Activated T-cell treated with anti-CD3 and anti-CD28 coated beads, Interleukin-2, amount 50 U/mL, for 48 hours (primary cell): ENCODE measurements at regions not wholly inside any gene's neighbourhood (a gene's known extent, or its start where the extent isn't known, plus 50 kb on each side); places are given as distances from the start of the nearest gene placed in this dataset.

ENCODE experiments used
- DNase-seq, 2 experiments: peaks; one replicate each; pipeline ENCODE4 v3.0.0-alpha.2; 2020

DNA sequence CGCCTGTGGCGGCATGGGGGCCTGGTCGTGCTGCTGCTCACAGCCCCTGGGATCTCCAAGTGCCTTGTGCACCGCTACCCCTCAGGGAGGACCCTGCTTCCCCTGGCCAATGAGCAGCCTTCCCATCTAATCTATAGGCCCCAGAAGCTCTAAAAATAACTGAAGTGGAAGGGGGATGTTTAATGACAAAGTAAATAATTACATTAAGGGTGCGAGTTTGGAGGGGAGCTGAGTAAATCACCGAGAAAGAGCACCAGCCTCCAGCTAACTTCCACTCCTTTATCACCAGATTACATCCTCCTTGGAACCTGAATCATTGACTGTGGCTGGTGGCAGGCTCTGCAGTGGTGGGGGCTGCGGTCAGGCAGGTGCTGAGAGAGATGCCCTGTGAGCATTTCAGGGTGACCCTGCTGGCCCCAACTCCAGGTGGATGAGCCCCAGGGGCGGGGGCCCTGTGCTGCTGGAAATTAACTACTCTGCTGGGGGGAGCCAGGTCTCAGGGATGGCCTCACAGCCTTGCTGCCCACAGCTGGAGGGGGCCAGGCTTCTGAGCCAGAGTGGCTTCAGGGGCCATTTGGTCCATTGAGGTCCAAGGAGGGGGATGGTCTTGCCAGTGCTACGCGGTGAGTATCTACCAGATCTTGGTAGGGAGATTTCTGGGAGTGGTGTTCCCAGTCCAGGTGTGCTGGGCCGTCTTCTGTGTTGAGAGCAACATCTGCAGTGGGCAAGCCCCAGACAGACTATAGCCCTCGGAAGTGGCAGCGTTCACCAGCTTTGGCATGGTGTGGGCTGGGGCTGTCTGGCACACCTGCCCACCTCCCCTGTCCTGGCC is 74.2 kb downstream of the GLI2 start:
- no peak for DNase-seq

DNA sequence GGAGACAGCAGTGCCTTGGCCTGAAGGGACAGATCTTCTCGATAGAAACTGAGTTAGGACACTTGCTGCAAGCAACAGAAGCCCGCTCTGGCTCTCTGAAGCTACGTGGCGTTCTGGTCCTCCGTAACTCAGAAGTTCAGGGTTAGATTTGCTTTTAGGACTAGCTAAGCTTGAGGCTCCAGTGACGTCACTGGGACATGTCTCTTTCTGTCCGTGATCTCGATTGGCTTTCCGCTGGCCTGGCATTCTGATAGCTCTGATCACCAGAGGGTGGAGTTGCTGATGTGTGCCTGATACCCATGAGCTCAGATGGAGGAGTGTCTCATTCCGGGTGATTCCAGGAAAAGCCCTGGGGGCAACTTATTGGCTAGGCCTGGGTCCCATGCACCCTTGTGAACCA is 75.0 kb downstream of the GLI2 start:
- no peak for DNase-seq

DNA sequence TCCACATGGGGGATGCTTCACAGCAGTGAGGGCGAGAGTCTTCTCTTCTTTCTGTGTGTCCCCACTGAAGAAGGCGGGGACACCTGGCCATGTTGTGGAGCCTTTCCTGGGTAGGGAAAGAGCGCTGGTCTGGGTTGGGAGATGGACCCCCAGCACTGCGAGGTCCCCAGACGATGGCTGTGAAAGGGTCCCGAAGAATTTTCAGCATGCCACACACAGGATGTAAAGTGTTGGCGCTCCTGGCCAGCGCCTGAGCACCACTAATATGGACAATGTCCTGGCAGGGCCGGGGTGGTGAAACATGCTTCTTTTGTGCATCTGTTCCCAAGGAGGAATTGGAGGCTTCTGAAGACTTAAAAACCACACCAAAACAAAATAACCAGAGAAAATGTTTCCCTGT is 77.2 kb downstream of the GLI2 start:
- DNase-seq, result no peak

DNA sequence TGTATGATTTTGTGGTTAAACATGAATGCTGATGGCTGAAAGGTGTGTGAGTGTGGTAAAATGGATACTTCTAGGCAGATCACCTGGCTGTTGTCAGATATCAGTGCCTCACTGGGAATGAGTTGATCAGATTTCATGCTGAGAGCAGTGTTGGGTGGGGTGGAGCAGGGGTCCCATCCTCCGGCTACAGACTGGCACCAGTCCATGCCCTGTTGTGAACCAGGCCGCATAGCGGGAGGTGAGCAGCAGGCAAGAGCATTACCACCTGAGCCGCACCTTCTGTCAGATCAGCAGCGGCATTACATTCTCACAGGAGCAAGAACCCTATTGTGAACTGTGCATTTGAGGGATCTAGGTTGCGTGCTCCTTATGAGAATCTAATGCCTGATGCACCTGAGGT is 78.7 kb downstream of the GLI2 start:
- no peak for DNase-seq

DNA sequence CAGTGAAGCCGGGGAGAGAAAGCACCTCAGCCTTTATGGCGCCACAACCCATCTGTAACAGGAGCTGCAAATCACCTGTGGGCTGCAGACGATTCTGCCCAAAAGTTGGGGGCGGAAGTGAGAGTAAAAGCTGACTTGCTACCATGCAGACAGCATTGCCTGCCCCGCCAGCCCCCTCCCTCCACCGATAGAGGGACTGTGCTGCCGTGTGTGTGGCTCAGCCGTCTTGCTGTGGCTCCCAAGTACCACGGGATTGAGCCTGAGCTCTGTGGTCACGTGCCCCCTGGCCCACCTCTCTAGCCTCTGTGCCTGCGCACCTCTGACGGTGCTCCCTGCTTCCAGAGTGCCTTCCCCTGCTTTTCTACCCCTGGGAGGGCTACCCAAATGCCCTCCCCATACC is 79.6 kb downstream of the GLI2 start:
- no peak for DNase-seq

DNA sequence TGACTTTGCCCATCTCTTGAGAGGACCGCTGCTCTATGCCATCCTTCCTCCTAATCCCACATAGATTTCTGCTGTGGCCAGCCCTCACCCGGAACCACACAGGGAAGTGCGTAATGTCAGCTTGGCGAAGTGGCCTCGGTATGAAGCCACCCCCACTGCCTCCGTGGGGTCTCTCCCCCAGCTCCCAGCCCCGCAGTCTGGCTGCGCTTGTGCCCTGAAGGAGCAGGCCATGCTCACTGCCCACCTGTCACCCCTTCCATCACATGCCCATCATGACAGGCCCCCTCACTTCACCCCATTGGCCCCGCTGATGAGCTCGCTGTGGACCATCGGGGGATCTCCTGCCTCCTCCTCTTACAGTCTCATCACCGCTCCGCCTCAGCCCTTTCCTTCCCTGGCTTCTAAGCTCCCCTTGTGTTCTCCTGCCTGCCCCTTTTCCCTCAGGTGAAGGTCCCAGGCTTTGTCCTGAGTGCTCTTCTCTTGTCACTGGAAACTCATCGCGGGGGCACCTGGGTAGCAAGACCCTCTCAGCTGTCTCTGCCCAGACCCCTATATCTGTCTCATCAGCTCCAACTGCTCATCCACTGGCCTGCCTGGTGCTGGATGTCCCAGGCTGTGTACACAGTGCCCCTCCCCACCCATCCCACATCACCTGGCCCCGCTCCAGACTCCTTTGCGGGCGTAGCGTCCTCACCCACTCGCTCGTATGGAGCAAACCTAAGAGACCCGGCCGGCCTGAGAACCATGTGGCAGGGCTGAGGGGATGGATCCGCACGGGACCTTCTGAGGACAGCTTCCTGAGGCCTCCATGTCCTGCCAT is 81.7 kb downstream of the GLI2 start:
- DNase-seq, result no peak

DNA sequence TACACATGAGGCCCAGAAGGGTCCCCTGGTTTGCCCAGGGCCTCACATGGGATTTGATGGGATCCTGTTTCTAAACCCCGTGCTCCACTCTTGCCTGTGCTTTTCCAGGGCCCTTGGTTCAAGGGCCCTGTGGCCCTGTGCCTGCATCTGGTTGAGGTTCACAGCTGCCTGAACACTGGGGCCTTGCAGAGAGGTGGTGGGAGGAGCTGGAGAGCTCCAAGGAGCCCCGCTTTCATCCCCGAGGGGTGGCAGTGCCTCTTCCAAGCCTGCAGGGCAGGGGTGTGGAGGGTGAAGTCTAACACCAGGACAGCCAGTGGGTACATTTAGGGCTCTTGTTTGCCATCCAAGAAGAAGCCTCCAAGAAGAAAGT is 82.3 kb downstream of the GLI2 start:
- DNase-seq, result no peak

DNA sequence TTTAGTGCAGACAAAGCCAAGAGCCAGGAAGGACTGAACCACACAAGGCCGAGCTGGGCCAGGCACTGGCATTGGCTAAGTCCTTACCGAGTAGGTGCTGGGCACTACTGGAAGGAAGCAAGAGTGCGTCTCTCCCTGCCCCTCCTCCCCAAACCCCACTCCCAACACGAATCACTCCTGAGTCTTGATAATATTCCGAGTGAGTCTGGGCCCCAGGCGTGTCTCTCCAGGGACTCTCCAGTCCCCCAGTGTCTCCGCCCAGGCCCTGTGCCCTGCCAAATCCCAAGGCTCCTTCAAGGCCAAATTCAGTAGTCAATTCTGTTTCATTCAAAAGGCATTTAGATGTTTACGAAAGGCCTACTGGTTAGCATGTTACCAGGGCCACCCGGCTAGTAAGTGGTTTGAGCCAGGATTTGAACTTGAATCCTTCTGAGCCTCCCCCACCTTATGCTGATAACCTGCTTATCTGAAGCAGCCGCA is 82.8 kb downstream of the GLI2 start:
- DNase-seq, result no peak

DNA sequence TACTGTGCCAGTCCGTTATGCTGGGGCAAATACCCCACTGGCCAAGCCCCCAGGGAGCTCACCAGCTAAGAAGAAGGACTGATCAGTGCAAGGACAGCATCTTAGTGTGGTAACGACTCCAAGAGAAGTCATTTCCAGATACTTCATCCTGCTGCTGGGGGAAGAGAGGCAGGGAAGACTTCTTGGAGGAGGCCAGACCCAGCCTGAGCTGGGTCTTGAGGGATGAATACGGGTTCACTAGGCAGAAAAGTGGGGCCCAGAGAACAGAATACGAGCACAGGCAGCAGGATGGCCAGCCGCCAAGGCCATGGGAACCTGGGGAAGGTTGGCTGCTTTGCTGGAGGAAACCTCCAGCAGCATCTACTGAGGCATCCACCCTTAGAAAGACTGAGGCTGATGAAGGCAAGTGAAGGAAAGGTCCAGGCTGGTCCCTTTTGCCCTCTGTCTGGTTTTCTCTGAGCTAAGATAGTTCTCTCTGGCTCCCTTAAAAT is 84.1 kb downstream of the GLI2 start:
- DNase-seq, result no peak

DNA sequence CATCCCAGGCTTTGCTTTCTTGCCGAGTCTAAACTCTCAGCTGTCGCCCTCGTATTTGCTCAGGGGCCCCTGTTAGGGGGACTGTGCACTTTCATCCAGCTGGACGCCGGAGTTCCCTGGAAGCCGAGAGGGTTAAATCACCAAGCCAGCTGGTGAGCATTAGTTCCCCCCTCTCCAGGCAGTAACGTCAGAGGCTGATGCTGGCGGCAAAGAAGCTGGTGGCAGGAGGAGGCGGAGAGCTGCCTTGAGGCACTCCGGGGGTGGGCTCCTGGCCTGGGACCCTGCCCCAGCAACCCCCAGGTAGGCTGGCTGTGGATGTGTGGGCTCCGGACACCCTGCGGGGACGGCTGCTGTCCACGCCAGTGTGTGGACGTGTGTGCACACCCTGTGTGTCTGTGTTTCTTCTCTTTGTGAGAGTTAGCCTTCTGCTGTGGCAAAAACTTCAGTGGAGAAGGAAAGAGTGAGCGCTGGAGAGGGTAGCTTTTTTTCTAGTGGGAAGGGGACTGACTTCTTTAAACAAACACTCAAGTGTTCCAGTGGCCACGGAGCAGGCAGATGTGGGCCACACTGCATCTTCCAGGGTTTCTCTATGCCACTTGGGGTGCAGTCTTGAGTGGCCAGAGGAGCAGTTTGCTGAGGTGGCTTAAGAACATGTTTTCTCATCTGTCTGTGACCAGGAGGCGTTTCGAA is 84.7 kb downstream of the GLI2 start:
- no peak for DNase-seq

DNA sequence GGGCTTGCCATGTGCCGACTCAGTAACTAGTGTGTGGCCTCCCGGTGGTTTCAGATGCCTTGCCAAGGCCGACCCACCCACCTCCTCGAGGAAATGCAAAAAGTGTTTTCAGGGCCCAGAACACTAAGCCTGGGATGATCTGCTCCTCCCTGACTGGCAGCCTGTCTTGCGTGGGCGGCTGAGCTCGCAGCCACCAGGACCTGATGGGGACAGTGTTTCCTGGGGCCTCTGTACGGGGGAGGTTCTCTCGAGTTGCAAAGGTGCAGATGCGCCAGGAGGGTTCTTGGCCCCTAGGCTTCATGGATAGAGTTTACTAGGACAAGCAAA is 85.2 kb downstream of the GLI2 start:
- DNase-seq, result no peak

DNA sequence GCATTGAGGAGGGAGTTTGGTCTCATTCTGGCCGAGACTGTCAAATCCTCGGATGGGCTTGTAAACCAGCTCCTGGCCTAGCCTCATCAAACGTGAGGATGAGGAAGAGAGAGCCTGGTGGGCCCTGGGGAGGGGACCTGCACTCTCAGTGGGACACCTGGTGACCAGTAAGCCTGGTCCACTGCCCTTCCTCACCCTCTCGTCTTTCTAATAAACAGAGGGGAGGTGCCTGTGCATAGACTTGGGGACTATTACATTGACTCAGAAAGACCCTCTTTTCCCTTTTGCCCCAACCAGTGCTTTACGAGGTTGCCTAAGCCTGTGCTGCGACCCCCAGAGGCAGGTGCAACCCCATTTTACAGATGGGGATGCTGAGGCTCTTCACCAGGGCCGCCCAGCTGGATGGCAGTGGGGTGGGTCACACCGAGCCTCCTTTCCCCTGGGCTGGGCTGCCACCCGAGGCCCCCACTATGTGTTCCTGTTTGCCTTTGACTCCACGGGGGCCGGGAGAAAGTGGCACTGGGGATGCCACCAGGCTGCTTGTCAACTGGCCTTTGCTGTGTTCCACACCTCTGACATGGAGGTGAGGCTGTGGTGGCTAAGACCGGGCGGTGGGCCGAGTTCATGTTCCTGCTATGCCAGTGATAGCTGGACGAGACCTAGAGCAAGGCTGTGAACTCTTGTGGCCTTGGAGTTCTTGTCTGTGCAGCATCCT is 85.9 kb downstream of the GLI2 start:
- DNase-seq, result no peak

DNA sequence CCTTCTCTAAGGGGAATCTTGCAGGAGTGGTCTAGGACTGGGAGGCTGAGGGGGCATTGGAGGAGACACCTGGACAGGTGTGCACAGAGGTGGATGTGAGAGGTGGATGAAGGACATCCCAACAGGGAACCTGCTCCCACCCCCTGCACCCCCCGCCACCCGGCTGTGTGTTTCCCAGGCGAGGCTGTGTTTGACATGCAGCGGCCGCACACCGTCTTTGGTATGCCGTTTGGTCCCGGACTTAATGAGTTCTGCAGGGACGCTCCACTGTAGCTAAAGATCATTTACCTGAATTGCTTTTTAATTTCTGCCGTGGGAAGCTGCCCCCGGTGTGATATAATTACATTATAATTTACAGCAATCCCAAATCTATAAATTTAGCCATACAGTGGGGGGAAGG is 87.3 kb downstream of the GLI2 start:
- DNase-seq, result no peak

DNA sequence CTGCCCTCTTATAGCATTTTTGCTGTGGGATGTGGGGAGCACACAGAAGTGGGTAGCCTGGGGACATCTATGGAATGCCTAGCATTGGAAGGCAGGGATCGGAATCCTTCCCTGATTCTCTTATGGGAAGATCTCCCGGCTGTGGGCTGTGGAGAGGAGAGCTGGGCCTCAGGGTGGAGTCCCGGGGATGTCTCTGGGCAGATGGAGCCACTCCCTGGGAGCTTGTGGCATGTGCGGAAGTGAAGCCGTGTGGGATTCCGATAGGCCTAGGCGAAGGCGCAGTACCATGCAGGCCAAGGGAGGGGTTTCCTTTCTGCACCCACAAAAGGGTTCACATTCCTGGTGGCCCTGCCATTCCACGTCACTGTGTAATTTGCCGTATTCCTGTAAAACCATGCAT is 87.9 kb downstream of the GLI2 start:
- no peak for DNase-seq

DNA sequence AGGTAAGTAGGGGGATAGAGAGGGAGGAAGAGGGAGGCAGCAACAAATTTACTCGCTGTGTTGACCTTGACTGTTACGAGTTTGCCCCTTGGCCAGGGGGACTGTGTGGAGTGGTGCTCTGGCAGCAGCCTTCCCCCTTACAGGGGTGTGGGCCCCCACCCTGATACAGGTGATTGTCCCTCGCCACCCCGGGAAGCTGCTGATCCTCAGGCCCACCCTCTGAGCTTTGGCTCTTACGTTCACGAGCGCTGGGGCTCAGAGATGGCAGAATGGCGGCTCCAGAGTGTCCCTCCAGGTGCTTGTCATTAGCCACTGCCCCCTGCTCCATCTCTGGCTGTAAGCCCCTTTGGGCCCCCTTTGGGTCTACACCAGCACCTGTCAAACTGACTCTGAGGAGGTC is 88.6 kb downstream of the GLI2 start:
- DNase-seq, result no peak

DNA sequence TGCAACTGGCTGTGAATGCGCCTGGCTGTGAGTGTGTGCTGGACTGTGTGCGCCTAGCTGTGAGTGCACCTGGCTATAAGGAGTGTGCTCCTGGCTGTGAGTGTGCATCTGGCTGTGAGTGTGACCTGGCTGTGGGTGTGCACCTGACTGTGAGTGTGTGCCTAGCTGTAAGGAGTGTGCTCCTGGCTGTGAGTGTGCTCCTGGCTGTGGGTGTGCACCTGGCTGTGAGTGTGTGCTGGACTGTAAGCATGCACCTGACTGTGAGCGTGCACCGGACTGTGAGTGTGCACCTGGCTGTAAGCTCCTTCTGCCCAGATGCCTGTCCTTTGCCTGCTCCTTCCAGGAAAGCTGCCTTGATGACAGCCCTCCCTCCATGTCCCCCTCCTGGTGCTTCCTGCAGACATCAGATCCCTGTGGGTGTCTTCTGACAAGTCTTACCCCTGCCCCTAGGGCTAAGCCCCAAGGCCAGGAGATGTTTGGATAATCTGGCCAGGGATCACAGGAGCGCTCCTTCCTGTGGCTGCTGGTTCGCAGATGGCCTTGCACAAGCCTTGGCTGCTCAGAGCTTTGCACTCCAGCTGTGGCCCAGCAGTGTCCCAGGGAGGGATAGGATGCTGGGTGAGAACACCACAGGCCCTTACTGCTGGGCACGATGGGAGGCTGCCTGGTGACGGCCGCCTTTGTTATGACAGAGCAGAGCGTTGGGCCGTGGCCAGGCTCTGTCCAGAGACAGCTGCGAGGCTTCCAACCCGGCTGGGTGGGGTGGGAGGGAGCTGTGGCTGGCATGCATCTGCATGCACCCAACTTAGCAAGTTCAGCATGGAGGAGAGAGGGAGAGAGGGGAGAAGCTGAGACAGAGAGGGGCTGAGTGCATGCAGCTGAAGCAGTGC is 89.9 kb downstream of the GLI2 start:
- DNase-seq, result no peak

DNA sequence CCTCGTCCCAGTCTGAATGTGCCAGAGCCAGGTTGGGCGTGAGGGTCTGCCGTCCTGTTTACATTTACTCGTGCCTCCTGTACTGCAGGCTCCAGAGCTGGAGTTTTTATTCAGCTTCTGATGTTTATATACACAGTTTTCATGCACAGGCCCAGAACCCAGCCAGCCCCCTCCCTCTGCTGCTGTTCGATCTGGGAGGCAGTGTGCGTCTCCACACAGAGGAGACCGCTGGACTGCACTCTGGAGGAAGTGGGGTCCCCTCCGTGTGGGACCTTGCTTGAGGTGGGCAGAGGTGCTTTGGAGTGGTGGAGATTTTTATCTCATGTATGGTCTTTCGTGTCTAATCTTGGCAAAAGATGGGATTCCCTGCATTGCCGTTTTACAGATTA is 90.6 kb downstream of the GLI2 start:
- DNase-seq, result no peak

DNA sequence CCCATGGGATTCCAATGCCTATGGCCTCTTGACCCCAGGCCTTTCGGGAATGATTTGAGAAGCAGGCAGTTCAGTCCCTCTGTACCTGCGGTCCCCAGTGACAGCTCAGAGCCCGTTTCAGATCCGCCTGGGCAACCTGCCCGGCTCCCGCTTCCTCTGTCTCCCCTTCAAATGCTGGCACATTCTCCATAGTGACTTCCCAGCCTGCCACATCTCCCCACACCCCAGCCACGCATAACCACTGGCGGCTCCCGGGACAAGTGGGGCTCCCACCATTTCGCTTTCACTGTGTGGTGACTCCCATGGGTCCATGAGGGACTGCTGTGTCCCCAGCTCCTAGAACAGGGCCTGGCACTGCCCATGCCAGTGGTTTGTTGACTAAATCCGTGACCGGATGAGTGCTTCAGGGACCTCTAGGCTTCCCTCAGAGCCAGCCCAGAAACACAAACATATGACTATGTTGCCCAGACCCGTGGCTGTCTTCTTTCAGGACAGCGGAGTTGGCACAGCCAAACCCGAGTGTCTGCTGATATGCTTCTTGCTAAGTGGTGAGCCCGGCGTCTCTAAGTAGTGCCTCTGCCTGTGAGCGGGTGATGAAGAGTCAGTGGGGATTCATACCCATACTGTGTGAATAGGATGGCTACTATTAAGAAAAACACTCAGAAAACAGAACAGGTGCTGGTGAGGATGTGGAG is 91.2 kb downstream of the GLI2 start:
- no peak for DNase-seq

DNA sequence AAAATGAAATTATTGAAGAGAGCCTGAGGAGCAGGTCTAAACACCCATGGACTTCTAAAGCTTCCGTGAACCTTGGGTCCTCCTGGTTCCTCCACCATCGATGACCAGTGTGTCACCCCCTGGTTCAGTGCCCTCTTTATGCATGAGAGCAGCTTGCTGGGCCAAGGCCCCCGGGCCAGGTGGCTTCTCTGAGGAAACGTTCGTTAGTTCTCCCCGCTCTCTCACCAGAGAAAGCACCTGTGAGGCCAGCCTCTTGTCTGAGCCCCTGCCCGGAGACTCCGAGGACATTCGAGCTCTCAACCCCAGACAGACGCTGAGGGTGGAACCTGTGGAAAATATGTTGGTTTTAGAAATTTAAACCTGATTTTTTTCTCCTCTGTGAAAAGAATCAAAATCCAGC is 92.4 kb downstream of the GLI2 start:
- DNase-seq, result no peak

DNA sequence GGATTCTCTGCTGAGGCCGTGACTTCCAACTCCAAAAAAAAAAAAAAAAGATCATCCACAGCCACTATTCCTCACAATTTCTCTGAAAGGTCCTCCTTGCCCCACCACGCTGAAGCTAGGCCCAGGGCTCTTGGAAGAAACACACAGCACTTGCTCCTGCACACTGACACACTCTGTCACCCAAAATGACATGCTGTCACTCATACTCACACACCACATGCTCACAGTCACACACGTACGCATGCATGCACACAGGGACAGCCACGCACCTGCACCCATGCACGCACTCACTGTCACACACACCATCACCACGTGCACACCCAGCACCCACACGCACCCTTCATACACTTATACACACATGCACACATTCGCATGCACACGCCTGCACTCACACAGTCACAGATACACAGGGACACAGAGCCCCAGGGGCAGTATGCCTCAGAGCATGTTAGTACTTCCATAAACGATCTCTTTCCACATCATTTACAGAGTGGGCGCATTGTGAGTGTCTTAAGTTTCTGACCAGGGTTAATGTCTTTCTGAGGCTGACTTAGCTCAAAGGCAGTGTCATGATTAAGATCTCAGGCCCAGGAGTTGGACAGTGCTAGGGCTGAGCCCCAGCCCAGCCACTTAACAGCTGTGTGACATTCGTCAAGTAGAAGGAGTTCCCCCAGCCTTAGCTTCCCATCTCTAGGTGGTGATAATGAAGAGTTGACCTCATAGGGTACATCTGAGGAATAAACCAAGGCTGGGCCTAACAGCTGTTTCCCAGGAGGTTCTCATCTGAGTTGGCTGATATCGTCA is 93.4 kb downstream of the GLI2 start:
- DNase-seq, result no peak

DNA sequence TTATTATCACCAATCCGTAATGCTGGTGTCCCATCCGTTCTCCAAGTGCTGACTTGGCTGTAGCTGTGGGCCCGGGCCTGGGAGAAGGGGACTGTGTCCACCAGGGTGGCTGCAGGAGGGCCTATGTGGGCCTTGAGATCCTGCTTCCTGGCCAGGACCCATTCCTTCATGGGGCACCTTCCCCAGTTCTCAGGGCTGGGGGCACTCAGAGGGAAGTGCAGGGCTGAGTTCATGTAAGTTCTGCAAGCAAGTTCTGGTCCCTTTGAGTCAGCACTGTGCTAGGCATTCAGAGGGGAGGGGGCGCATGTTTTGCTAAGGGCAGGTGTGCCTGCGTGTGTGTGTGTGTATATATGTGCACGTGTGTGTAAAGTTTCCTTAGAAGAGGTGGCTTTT is 94.0 kb downstream of the GLI2 start:
- no peak for DNase-seq
